ENCODE measurements at regions not wholly inside any gene's neighbourhood (a gene's known extent, or its start where the extent isn't known, plus 50 kb on each side); places are given as distances from the start of the nearest gene placed in this dataset.

- TF ChIP-seq EZH2 (IDR thresholded peaks at IDR 0.05; ENCODE audit: borderline replicate concordance, insufficient read depth, low read length, poor library complexity, severe bottlenecking) = no peak
- no peak for TF ChIP-seq RAD21 (conservative IDR thresholded peaks at IDR 0.05)
- TF ChIP-seq REST (IDR thresholded peaks at IDR 0.05; ENCODE audit: borderline replicate concordance) = no peak
- TF ChIP-seq EP300 (conservative IDR thresholded peaks at IDR 0.05; ENCODE audit: poor library complexity, severe bottlenecking) = no peak
- no peak for TF ChIP-seq TAF1 (IDR thresholded peaks at IDR 0.05; ENCODE audit: low read depth)
- no peak for TF ChIP-seq SMC3 (conservative IDR thresholded peaks at IDR 0.05; ENCODE audit: poor library complexity)
- no peak for TF ChIP-seq POLR2AphosphoS5 (IDR thresholded peaks at IDR 0.05)
- TF ChIP-seq CTCF (IDR thresholded peaks at IDR 0.05; ENCODE audit: poor library complexity, severe bottlenecking) = no peak
- TF ChIP-seq MXI1 (conservative IDR thresholded peaks at IDR 0.05; ENCODE audit: poor library complexity, severe bottlenecking) = no peak
- Histone ChIP-seq H3K9me3 (ENCODE audit: low read length) (no peaks in the 10 kb centered on the region), H3K9ac (ENCODE audit: low read length) (no peak overlapping the region), H4K20me1 (ENCODE audit: insufficient read depth) (no peaks in the 10 kb centered on the region), H3K4me3 (ENCODE audit: low read length) (no peak overlapping the region), H3K27me3 (ENCODE audit: insufficient read depth, low read depth, low read length) (no peaks in the 10 kb centered on the region), H3F3A (ENCODE audit: insufficient read depth, low read length, poor library complexity, severe bottlenecking) (no peaks in the 10 kb centered on the region), H3K79me2 (replicated peaks; ENCODE audit: insufficient read depth, low read length) (no peaks in the 10 kb centered on the region), H3K9me2 (ENCODE audit: insufficient read depth, low read length) (no peaks in the 10 kb centered on the region), H3K4me2 (ENCODE audit: low read length) (no peak overlapping the region), H2AFZ (ENCODE audit: low read depth, low read length) (no peak overlapping the region), H3K27ac (ENCODE audit: low read length) (no peak overlapping the region), H3K36me3 (ENCODE audit: insufficient read depth, low read length) (no peaks in the 10 kb centered on the region)
These were observed 88.8 kb upstream of the ZFP64 start for GRCh38 chr20:52280407-52280806.

GRCh38 chr20:52279706-52280105, 88.1 kb upstream of the ZFP64 start:
- no peak overlapping the region for H3K4me2 ChIP-seq (ENCODE audit: low read length)
- H3K27me3 ChIP-seq (ENCODE audit: insufficient read depth, low read depth, low read length) = no peaks in the 10 kb centered on the region
- H3K79me2 ChIP-seq (replicated peaks; ENCODE audit: insufficient read depth, low read length) = no peaks in the 10 kb centered on the region
- H3F3A ChIP-seq (ENCODE audit: insufficient read depth, low read length, poor library complexity, severe bottlenecking) = no peaks in the 10 kb centered on the region
- H4K20me1 ChIP-seq (ENCODE audit: insufficient read depth) = no peaks in the 10 kb centered on the region
- TF ChIP-seq TAF1 (IDR thresholded peaks at IDR 0.05; ENCODE audit: low read depth) = no peak
- TF ChIP-seq EP300 (conservative IDR thresholded peaks at IDR 0.05; ENCODE audit: poor library complexity, severe bottlenecking) = no peak
- no peak for TF ChIP-seq CTCF (IDR thresholded peaks at IDR 0.05; ENCODE audit: poor library complexity, severe bottlenecking)
- TF ChIP-seq RAD21 (conservative IDR thresholded peaks at IDR 0.05) = no peak
- TF ChIP-seq POLR2AphosphoS5 (IDR thresholded peaks at IDR 0.05) = no peak
- no peak for TF ChIP-seq EZH2 (IDR thresholded peaks at IDR 0.05; ENCODE audit: borderline replicate concordance, insufficient read depth, low read length, poor library complexity, severe bottlenecking)
- H3K9ac ChIP-seq (ENCODE audit: low read length) = no peak overlapping the region
- no peak overlapping the region for H3K4me3 ChIP-seq (ENCODE audit: low read length)
- no peaks in the 10 kb centered on the region for H3K9me2 ChIP-seq (ENCODE audit: insufficient read depth, low read length)
- no peak overlapping the region for H3K27ac ChIP-seq (ENCODE audit: low read length)
- H3K9me3 ChIP-seq (ENCODE audit: low read length) = no peaks in the 10 kb centered on the region
- H3K36me3 ChIP-seq (ENCODE audit: insufficient read depth, low read length) = no peaks in the 10 kb centered on the region
- no peak overlapping the region for H2AFZ ChIP-seq (ENCODE audit: low read depth, low read length)
